Activated CD8-positive, alpha-beta T cell treated with anti-CD3 and anti-CD28 coated beads for 36 hours (primary cell): ENCODE measurements at regions not wholly inside any gene's neighbourhood (a gene's known extent, or its start where the extent isn't known, plus 50 kb on each side); places are given as distances from the start of the nearest gene placed in this dataset.
"Not testable (repeated sequence)": the region's sequence is repeated elsewhere in the genome, so short reads cannot be mapped to it uniquely, and the experiment has no call there.

ENCODE experiments used
- ATAC-seq: fragments of 200-7000 bp; cut with Tn5 transposase; one replicate; pipeline ENCODE4 v1.10.0; 2021; ENCODE audit warnings: mild to moderate bottlenecking, moderate library complexity
- CTCF ChIA-PET: fragments of 350-600 bp; sonication (Branson Sonifier 250); formaldehyde crosslinking; loops from one replicate; lab custom pipeline; 2021; ENCODE audit warnings: antibody characterized with exemption; lab: Charles Lee
- POLR2A ChIA-PET: fragments of 350-600 bp; sonication (Branson Sonifier 250); formaldehyde crosslinking; loops from one replicate; lab custom pipeline; 2021; ENCODE audit warnings: antibody characterized with exemption; lab: Charles Lee
- DNase-seq: peaks from one replicate; pipeline ENCODE4 v3.0.0-alpha.2; 2020
- H3K27ac Mint-ChIP-seq: one replicate; pipeline ENCODE4 v1.8.0; 2021; ENCODE audit warnings: mild to moderate bottlenecking, mixed read lengths
- H3K27me3 Mint-ChIP-seq: one replicate; pipeline ENCODE4 v1.8.0; 2021; ENCODE audit warnings: mixed read lengths
- H3K36me3 Mint-ChIP-seq: one replicate; pipeline ENCODE4 v1.8.0; 2021; ENCODE audit warnings: low read depth, mixed read lengths
- H3K4me1 Mint-ChIP-seq: one replicate; pipeline ENCODE4 v1.8.0; 2021; ENCODE audit warnings: low read depth, mixed read lengths
- H3K4me3 Mint-ChIP-seq: one replicate; pipeline ENCODE4 v1.8.0; 2021; ENCODE audit warnings: mild to moderate bottlenecking, moderate library complexity, mixed read lengths
- H3K9me3 Mint-ChIP-seq: one replicate; pipeline ENCODE4 v1.8.0; 2021; ENCODE audit warnings: mixed read lengths
- intact Hi-C: fragments of 100-400 bp; cut with micrococcal nuclease; formaldehyde crosslinking; loops from one replicate; pipeline ENCODE4 v1.10.0; 2022
- TF ChIP-seq, protein P1 (sequence below): fragments of 200-600 bp; IDR thresholded peaks from one replicate; pipeline ENCODE4 v1.8.0; 2022; ENCODE audit warnings: antibody characterized with exemption, mild to moderate bottlenecking

DNA sequence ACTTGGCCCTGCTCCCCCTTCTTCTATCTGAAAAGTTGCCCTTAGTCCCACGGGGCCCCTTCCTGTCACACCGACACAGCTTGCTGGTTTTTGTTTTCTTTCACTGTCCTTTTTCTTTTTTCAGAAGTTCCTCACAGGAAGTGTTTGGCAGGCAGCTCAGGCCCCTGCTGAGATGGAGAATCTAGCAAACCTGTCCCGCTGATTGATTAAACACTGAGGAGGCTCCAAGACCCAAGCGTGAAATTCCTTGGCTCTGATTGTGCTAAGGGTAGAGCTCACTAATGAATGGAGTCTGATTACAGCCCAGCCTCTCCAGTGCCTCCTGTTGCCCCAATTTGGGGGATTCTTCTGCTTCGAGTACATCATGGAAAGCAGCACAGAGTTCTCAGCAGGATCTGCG, 365.9 kb upstream of the MEX3C start:
- intact Hi-C loops: no loop called here
- no peak overlapping the region for H3K4me3 Mint-ChIP-seq
- ATAC-seq (no peak), DNase-seq (no peak)
- H3K9me3 Mint-ChIP-seq: no peaks in the 10 kb centered on the region
- no peaks in the 10 kb centered on the region for H3K27me3 Mint-ChIP-seq
- CTCF ChIA-PET: no interaction called here
- no peaks in the 10 kb centered on the region for H3K36me3 Mint-ChIP-seq
- POLR2A ChIA-PET: no interaction called here
- H3K27ac Mint-ChIP-seq: no peak overlapping the region
- TF ChIP-seq, protein P1, sequence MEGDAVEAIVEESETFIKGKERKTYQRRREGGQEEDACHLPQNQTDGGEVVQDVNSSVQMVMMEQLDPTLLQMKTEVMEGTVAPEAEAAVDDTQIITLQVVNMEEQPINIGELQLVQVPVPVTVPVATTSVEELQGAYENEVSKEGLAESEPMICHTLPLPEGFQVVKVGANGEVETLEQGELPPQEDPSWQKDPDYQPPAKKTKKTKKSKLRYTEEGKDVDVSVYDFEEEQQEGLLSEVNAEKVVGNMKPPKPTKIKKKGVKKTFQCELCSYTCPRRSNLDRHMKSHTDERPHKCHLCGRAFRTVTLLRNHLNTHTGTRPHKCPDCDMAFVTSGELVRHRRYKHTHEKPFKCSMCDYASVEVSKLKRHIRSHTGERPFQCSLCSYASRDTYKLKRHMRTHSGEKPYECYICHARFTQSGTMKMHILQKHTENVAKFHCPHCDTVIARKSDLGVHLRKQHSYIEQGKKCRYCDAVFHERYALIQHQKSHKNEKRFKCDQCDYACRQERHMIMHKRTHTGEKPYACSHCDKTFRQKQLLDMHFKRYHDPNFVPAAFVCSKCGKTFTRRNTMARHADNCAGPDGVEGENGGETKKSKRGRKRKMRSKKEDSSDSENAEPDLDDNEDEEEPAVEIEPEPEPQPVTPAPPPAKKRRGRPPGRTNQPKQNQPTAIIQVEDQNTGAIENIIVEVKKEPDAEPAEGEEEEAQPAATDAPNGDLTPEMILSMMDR: no peak
- no peaks in the 10 kb centered on the region for H3K4me1 Mint-ChIP-seq

DNA sequence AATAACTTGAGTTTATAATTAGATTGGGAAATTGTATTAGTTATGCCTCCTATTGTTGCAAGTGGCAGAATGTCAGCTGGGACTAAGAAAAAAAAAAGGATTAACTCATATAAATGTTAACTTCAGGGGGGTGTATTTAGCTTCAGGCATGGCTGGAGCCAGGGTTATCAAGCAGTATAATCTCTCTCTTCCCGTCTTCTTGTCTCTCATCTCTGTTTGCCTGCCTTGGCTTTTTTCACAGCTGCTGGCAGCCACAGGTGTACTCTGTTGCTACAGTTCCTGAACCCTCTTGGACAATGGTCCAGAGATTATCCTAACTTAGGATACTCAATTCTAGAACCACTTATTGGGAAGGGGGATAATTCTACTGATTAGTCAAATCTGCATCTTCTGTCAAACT, 370.7 kb upstream of the MEX3C start:
- H3K27me3 Mint-ChIP-seq: no peaks in the 10 kb centered on the region
- TF ChIP-seq, protein P1: no peak
- no peaks in the 10 kb centered on the region for H3K4me1 Mint-ChIP-seq
- no peaks in the 10 kb centered on the region for H3K9me3 Mint-ChIP-seq
- ChIA-PET POLR2A (no interaction called here), CTCF (no interaction called here)
- H3K36me3 Mint-ChIP-seq: no peaks in the 10 kb centered on the region
- ATAC-seq (no peak), DNase-seq (no peak)
- intact Hi-C loops: no loop called here
- H3K4me3 Mint-ChIP-seq: no peak overlapping the region
- no peak overlapping the region for H3K27ac Mint-ChIP-seq

DNA sequence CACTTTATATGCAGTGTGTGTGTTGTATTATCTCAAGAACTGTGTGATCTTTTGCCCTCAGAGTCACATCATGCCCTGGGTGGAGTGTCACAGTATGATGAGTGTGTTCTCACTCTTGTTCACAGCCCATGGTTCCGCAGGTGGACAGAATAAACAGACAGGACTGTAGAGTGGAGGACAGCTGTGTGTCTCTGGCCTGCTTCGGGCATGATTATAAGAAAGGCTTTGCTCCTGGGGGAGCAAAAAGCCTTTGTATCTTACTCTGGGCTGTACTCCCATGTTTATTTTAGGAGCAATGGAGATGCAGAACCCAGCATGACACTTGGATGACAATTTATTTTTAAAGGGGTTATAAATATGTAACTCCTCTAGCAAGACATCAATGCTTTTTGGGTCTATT, 371.7 kb upstream of the MEX3C start:
- Mint-ChIP-seq H3K36me3 (no peaks in the 10 kb centered on the region), H3K27ac (no peak overlapping the region), H3K27me3 (peaks cover 5% of the 10 kb centered on the region), H3K4me1 (no peaks in the 10 kb centered on the region), H3K9me3 (no peaks in the 10 kb centered on the region), H3K4me3 (no peak overlapping the region)
- ATAC-seq (no peak), DNase-seq (no peak)
- TF ChIP-seq, protein P1: no peak
- ChIA-PET CTCF (no interaction called here), POLR2A (no interaction called here)
- intact Hi-C loops: no loop called here

DNA sequence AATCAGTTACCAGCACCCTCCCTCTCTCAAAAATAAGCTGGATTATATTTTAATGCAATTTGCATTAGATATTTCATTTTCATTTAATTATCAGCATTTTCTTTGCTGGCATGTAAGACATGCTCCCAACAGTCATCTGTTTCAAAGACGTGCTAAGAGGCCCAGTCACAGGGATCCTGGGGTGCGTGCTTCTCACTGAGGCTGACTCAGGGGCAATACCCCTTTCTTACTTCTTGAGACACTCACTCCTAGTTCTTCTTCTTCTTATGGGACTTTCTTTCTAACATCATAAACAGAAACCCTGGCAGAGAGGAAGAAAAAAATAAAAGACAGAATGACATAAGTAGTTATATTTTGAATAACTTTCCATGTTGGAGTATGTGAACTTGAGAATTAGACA, 372.1 kb upstream of the MEX3C start:
- intact Hi-C loops: no loop called here

DNA sequence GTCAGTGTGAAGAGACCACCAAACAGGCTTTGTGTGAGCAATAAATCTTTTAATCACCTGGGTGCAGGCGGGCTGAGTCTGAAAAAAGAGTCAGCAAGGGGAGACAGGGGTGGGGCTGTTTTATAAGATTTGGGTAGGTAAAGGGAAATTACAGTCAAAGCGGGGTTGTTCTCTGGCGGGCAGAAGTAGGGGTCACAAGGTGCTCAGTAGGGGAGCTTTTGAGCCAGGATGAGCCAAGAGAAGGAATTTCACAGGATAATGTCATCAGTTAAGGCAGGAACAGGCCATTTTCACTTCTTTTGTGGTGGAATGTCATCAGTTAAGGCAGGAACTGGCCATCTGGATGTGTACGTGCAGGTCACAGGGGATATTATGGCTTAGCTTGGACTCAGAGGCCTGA, 372.6 kb upstream of the MEX3C start:
- H3K27me3 Mint-ChIP-seq, H3K4me1 Mint-ChIP-seq, H3K9me3 Mint-ChIP-seq, CTCF ChIA-PET, intact Hi-C loops, POLR2A ChIA-PET, H3K27ac Mint-ChIP-seq, H3K36me3 Mint-ChIP-seq, ATAC-seq, H3K4me3 Mint-ChIP-seq, DNase-seq: not testable (repeated sequence)

More for the DNA sequence above, 372.1 kb upstream of the MEX3C start:
- Mint-ChIP-seq H3K4me1 (no peaks in the 10 kb centered on the region), H3K36me3 (no peaks in the 10 kb centered on the region), H3K27ac (no peak overlapping the region), H3K9me3 (no peaks in the 10 kb centered on the region), H3K4me3 (no peak overlapping the region), H3K27me3 (peaks cover 7% of the 10 kb centered on the region)
- DNase-seq (no peak), ATAC-seq (no peak)
- TF ChIP-seq, protein P1: no peak
- CTCF ChIA-PET: no interaction called here
- POLR2A ChIA-PET: no interaction called here

DNA sequence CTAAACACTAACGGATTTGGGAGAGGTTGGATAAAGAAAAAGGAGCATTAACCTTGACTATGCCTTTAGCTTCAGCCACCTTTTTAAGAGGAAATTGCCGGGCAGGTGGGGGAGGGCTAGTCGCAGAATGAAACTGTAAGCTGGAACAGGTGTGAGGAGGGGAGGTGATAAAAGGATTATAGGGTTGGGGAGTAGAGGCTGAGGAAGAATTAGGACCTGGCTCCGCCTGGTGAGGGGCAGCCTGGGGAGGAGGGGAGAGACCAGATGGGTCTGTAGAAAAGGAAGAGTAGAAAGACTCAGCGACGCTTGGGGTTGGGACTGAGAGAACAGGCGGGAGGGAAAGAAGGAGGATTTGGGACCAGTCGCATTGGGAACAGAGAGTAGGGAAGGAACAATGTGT, 376.4 kb upstream of the MEX3C start:
- H3K4me1 Mint-ChIP-seq, H3K27me3 Mint-ChIP-seq, ATAC-seq, DNase-seq, CTCF ChIA-PET, H3K9me3 Mint-ChIP-seq, H3K36me3 Mint-ChIP-seq, H3K27ac Mint-ChIP-seq, intact Hi-C loops, POLR2A ChIA-PET, H3K4me3 Mint-ChIP-seq: not testable (repeated sequence)
